Neural crest cell (in vitro differentiated cells): ENCODE measurements at regions not wholly inside any gene's neighbourhood (a gene's known extent, or its start where the extent isn't known, plus 50 kb on each side); places are given as distances from the start of the nearest gene placed in this dataset.
"Not testable (repeated sequence)": the region's sequence is repeated elsewhere in the genome, so short reads cannot be mapped to it uniquely, and the experiment has no call there.

Experiments used
- DNase-seq: peaks from one replicate; pipeline ENCODE4 v3.0.0; 2021; ENCODE audit warnings: low read depth, mixed read lengths, low spot score
- H3K27ac Mint-ChIP-seq: one replicate; pipeline ENCODE4 v1.8.0; 2021; ENCODE audit warnings: mild to moderate bottlenecking, mixed read lengths; ENCODE audit not compliant: unreplicated experiment
- H3K27me3 Mint-ChIP-seq: 2 replicates; pipeline ENCODE4 v1.8.0; 2021; ENCODE audit warnings: low read depth, mild to moderate bottlenecking, mixed read lengths
- H3K36me3 Mint-ChIP-seq: 2 replicates; pipeline ENCODE4 v1.8.0; 2021; ENCODE audit warnings: low read depth, mild to moderate bottlenecking, mixed read lengths
- H3K4me1 Mint-ChIP-seq: 2 replicates; pipeline ENCODE4 v1.8.0; 2021; ENCODE audit warnings: mixed read lengths
- H3K4me3 Mint-ChIP-seq: one replicate; pipeline ENCODE4 v1.8.0; 2021; ENCODE audit warnings: mild to moderate bottlenecking, mixed read lengths
- H3K9me3 Mint-ChIP-seq: 2 replicates; pipeline ENCODE4 v1.8.0; 2021; ENCODE audit warnings: mixed read lengths
- CTCF ChIP-seq: fragments of 200-600 bp; sonication (generic); conservative IDR thresholded peaks from 2 replicates; pipeline ENCODE4 v1.5.0; 2021; ENCODE audit warnings: antibody characterized with exemption, mild to moderate bottlenecking

GRCh38 chr6:137811121-137811915, 55.7 kb upstream of the TNFAIP3 start:
- H3K27ac Mint-ChIP-seq: peak overlapping the region; percentile 47
- peaks cover 4% of the 10 kb centered on the region for H3K4me1 Mint-ChIP-seq
- no peak for TF ChIP-seq CTCF
- peaks cover 4% of the 10 kb centered on the region for H3K27me3 Mint-ChIP-seq
- H3K36me3 Mint-ChIP-seq: no peaks in the 10 kb centered on the region
- no peak for DNase-seq
- no peak overlapping the region for H3K4me3 Mint-ChIP-seq
- H3K9me3 Mint-ChIP-seq: no peaks in the 10 kb centered on the region

GRCh38 chr6:137811916-137812553, 55.0 kb upstream of the TNFAIP3 start:
- no peak for DNase-seq
- H3K4me1 Mint-ChIP-seq: peaks cover 4% of the 10 kb centered on the region
- no peaks in the 10 kb centered on the region for H3K9me3 Mint-ChIP-seq
- TF ChIP-seq CTCF: no peak
- no peak overlapping the region for H3K27ac Mint-ChIP-seq
- no peaks in the 10 kb centered on the region for H3K36me3 Mint-ChIP-seq
- H3K27me3 Mint-ChIP-seq: peaks cover 4% of the 10 kb centered on the region
- no peak overlapping the region for H3K4me3 Mint-ChIP-seq

GRCh38 chr6:137813308-137813970, 53.6 kb upstream of the TNFAIP3 start:
- H3K9me3 Mint-ChIP-seq: no peaks in the 10 kb centered on the region
- DNase-seq: no peak
- no peaks in the 10 kb centered on the region for H3K36me3 Mint-ChIP-seq
- H3K4me3 Mint-ChIP-seq: no peak overlapping the region
- H3K27ac Mint-ChIP-seq: no peak overlapping the region
- peaks cover 4% of the 10 kb centered on the region for H3K27me3 Mint-ChIP-seq
- peaks cover 4% of the 10 kb centered on the region for H3K4me1 Mint-ChIP-seq
- no peak for TF ChIP-seq CTCF

GRCh38 chr6:137814030-137814429, 53.0 kb upstream of the TNFAIP3 start:
- not testable (repeated sequence) for H3K9me3 Mint-ChIP-seq, H3K36me3 Mint-ChIP-seq, H3K27me3 Mint-ChIP-seq, DNase-seq, H3K4me3 Mint-ChIP-seq, H3K27ac Mint-ChIP-seq, H3K4me1 Mint-ChIP-seq

- Mint-ChIP-seq H3K4me3 (no peak overlapping the region), H3K27me3 (peaks cover 4% of the 10 kb centered on the region), H3K36me3 (no peaks in the 10 kb centered on the region), H3K27ac (no peak overlapping the region), H3K4me1 (peaks cover 4% of the 10 kb centered on the region), H3K9me3 (no peaks in the 10 kb centered on the region)
- TF ChIP-seq CTCF: no peak
- no peak for DNase-seq
Measured at GRCh38 chr6:137815692-137816091, 51.4 kb upstream of the TNFAIP3 start.
